Liver (tissue), 2 donors: ENCODE measurements at regions not wholly inside any gene's neighbourhood (a gene's known extent, or its start where the extent isn't known, plus 50 kb on each side); places are given as distances from the start of the nearest gene placed in this dataset. TPM values are rescaled to one million over a fixed set of nuclear protein-coding genes. Genes with fewer than 3 reads are reported as not detected.

ENCODE experiments used
- FOXA2 ChIP-seq: IDR thresholded peaks from 2 replicates; pipeline ENCODE4 v1.6.1; 2016; ENCODE audit warnings: antibody characterized with exemption
- ZBTB33 ChIP-seq: IDR thresholded peaks from 2 replicates; pipeline ENCODE4 v1.6.1; 2016; ENCODE audit warnings: antibody characterized with exemption
- small RNA-seq: library from RNA; depleted of rRNA; stranded (forward); fragments of <200 nt; gene quantifications from one replicate; pipeline ENCODE3, GENCODE V24; 2014

- TF ChIP-seq ZBTB33 (no peak), FOXA2 (no peak)
Measured at GRCh38 chr4:151811403-151811802, 50.6 kb upstream of the GATB start (continued).

Small RNA genes lying in the stretch of these regions (small RNA-seq; reads per million reads assigned to genes)
- gene RN7SL446P = not detected
- not detected for gene RNA5SP169
